HT1080 (cell line): ENCODE measurements at regions not wholly inside any gene's neighbourhood (a gene's known extent, or its start where the extent isn't known, plus 50 kb on each side); places are given as distances from the start of the nearest gene placed in this dataset.

ENCODE experiments used
- DNase-seq: peaks from one replicate; pipeline ENCODE4 v3.0.0-alpha.2; 2015; ENCODE audit warnings: low read depth

DNA sequence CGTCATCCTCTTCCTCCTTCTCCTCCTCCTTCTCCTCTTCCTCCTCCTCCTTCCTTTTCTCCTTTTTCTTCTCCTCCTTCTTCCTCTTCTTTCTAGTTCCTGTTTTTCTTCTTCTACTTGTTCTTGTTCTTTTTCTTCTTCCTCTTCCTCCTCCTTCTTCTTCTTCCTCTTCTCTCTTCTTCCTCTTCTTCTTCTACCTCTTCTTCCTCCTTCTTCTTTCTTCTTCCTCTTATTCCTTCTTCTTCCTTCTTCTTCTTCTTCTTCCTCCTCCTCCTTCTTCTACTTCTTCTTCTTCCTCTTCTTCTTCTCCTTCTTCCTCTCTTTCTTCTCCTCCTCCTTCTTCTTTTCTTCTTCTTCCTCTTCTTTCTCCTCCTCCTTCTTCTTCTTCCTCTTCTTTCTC, 310.2 kb upstream of the LMCD1 start:
- no peak for DNase-seq

DNA sequence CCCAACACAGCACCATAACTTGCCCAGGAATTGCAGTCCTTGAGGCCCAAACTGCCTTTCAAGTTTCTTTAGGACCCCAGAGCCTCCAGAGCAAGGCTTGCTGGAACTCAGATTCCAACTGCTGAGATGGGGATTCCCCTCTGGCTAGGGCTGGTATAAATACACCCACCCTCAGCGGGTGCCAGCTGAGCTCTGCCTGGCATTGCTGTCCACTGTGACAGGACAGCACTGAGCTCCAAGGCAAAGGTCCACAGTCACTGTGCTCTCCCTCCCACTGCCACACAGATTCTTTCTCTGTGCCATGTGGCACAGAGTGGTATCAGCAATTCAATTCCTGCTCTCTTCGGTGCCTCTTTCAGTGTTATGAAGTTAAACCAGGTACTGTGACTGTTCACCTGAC, 304.2 kb upstream of the LMCD1 start:
- no peak for DNase-seq

DNA sequence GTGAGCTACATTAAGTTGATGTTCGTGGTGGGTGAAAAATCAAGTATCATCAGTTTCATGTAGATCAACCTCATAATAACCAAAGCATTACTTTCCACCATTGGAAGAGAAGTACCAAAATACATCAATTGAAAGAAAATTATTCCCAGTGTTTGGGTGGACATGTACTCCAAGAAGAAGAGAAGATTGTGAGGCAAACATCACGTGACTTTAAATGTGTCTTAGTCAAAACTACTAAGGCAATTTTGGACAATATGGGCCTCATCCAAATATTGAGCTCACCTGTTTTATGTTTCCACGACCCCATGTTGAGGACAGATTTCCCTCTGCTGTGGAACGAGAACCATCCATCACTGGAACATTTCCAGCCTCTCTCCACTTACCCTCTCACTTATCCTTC, 303.0 kb upstream of the LMCD1 start:
- no peak for DNase-seq

- no peak for DNase-seq
These were observed 300.6 kb upstream of the LMCD1 start for GRCh38 chr3:8200996-8201395.

- DNase-seq, result peak; percentile 52
These were observed 299.7 kb upstream of the LMCD1 start for GRCh38 chr3:8201886-8202285.

GRCh38 chr3:8204331-8204730, 297.3 kb upstream of the LMCD1 start:
- DNase-seq, result no peak

GRCh38 chr3:8204853-8205650, 296.6 kb upstream of the LMCD1 start:
- DNase-seq, result peak; percentile 82

DNA sequence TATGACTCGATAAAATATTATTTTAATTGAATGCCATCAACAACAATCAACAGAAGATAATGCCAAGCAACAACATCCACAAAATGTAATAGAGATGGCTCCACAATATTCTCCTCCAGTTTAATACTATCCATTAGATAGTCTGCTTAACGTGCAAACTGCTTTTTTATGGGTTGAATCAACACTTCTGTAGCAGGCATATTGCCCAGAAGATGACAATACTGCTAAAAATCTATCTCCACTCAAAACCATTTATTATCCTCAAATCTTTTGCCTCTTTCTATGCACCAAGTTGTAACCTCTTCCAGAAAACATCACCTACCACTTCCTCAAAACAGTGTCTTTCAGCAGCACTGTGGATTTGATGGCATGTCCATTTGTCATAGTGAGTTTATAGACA, 295.7 kb upstream of the LMCD1 start:
- DNase-seq, result no peak

- no peak for DNase-seq
These were observed 294.5 kb upstream of the LMCD1 start for GRCh38 chr3:8206971-8207617.

GRCh38 chr3:8210882-8211341, 290.7 kb upstream of the LMCD1 start:
- DNase-seq, result peak; percentile 79

GRCh38 chr3:8212794-8213193, 288.8 kb upstream of the LMCD1 start:
- no peak for DNase-seq

- no peak for DNase-seq
These were observed 288.3 kb upstream of the LMCD1 start for GRCh38 chr3:8213286-8213685.

GRCh38 chr3:8215821-8216220, 285.8 kb upstream of the LMCD1 start:
- no peak for DNase-seq

DNA sequence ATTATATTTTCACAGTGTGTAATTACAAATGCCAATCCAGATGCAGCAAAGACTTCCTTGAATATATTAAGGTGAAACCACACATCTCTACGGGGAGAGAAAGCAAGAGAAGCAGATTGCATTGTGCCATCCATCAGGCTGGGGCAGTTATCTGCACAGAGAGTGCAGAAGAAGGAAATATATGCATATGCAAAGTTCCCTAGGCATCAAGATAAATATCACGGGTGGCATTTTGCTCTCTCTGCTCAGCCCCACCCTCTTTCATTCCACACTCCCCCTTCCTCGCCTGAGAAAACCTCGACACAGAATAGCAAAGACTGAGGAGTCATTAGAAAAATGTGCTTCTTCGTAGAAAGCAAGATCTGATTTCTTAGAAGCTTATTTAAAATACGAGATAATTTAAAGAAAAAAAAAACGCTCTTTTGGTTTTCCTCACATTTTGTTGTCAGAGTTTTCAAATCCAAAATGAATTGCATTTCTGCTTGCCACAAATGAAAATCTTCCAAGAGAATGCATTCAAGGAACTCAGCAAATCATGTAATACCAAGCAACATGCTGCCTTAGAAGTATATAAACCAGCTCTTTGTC, 283.2 kb upstream of the LMCD1 start:
- no peak for DNase-seq

- peak; percentile 79 for DNase-seq
These were observed 281.3 kb upstream of the LMCD1 start for GRCh38 chr3:8220291-8220690.

- DNase-seq, result no peak
These were observed 277.9 kb upstream of the LMCD1 start for GRCh38 chr3:8223766-8224165.

- DNase-seq, result no peak
These were observed 276.7 kb upstream of the LMCD1 start for GRCh38 chr3:8224941-8225340.

DNA sequence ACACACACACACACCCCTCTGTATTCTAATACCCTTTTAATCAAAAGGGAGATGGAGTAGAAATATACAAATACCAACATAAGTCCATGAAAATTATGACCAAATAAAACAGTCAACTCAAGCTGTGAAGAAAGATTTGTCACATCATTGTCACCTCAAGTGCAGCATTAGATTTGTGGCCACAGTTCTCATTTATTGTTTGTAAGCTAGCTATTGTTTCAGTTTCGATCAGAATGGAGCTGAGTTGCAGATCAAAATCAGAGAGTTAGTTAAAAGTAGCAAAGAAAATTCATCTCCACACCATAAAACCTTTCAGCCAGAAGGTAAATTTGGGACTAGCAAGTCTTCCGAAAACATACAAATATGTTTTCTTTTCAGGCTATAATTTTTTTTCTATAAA, 267.7 kb upstream of the LMCD1 start:
- DNase-seq, result no peak

DNA sequence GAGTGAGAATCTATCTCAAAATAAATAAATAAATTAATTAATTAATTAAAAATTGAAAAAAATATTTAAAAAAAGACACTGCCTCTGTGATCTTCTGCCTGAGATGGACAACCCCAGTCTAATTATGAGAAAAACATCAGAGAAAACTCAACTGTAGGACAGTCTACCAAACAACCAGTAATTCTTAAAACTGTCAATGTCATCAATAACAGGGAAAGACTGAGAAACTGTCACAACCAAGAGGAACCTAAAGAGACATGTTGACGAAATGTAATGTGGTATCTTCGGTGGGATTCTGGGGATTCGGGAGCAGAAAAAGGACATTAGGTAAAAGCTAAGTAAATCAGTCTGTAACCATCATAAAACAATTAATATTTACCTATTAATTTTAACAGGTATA, 265.4 kb upstream of the LMCD1 start:
- no peak for DNase-seq

DNA sequence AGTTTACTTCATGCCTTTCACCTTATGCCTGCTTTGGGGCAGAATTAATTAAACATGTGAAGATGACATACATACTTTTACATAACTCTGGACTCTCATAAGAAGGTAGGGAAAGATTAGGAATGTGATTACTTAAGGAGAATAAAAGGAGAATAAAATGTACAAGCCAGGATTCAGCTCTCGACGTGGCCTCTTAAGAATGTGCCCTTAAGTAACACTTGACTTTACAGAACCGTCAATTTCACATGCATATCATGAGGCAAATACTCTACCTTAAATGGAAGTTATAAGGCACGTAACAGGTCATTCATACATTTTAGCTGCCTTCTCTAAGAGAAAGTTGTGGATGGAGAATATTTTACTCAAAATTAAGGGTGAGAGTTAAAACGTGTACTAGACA, 263.7 kb upstream of the LMCD1 start:
- no peak for DNase-seq

DNA sequence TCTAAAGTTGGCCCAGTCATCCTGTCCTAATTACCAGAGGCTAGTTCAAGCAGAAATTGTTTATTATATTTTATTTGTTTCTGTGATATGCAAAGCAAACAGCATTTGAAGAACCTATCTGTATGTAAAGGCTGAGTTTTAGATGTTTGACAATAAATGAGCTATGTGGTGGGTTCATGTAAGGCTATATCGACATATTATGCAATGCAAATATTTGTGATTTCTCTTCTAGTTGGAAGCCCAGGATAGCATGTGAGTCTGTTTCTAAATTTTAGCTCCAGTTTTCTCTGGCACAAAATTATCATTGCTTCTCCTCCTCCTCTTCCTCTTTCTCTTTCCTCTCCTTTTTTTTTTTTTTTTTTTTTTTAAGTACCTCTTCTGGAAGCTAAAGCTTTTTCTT, 263.2 kb upstream of the LMCD1 start:
- no peak for DNase-seq

DNA sequence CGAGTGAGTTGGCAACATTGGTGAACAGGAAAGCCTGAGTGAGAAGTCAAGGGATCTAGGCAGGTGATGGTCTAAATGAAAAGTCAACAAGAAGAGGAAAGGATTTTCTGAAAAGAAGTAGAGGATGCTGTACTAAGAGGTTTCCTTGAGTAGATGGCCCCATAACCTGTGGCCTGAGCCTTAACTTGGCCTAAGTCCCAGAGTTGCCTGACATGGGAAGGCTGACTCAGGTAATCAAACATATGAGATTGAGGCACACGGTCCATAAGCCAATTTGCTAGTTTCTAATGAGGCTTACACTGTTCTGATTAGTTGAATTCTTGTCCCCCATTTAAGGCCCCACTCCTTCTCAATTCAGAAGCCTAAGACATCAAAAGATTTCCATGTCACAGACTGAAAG, 262.5 kb upstream of the LMCD1 start:
- DNase-seq, result no peak
